WTC11 (cell line): ENCODE measurements at regions not wholly inside any gene's neighbourhood (a gene's known extent, or its start where the extent isn't known, plus 50 kb on each side); places are given as distances from the start of the nearest gene placed in this dataset.

ENCODE experiments used
- ATAC-seq: fragments of 200-7000 bp; cut with Tn5 transposase; 2 replicates; pipeline ENCODE4 v1.10.0; 2021; ENCODE audit warnings: mild to moderate bottlenecking, moderate library complexity
- CTCF ChIA-PET: fragments of 300-600 bp; sonication (Branson Sonifier 250); formaldehyde crosslinking; loops from one replicate; lab custom pipeline; 2021; ENCODE audit warnings: antibody characterized with exemption; lab: Charles Lee
- POLR2A ChIA-PET: fragments of 350-600 bp; sonication (Branson Sonifier 250); formaldehyde crosslinking; loops from one replicate; lab custom pipeline; 2021; ENCODE audit warnings: antibody characterized with exemption; lab: Charles Lee
- DNase-seq: peaks from one replicate; pipeline ENCODE4 v3.0.0; 2021; ENCODE audit warnings: low spot score
- H3K27ac Mint-ChIP-seq: 2 replicates; pipeline ENCODE4 v1.8.0; 2021; ENCODE audit warnings: mixed read lengths
- H3K27me3 Mint-ChIP-seq: 2 replicates; pipeline ENCODE4 v1.8.0; 2021; ENCODE audit warnings: low read depth, mild to moderate bottlenecking, moderate library complexity, mixed read lengths
- H3K36me3 Mint-ChIP-seq: 2 replicates; pipeline ENCODE4 v1.8.0; 2021; ENCODE audit warnings: mixed read lengths
- H3K4me1 Mint-ChIP-seq: 2 replicates; pipeline ENCODE4 v1.8.0; 2022; ENCODE audit warnings: mixed read lengths
- H3K4me3 Mint-ChIP-seq: 2 replicates; pipeline ENCODE4 v1.8.0; 2021; ENCODE audit warnings: mild to moderate bottlenecking, moderate library complexity, mixed read lengths
- H3K9me3 Mint-ChIP-seq: 2 replicates; pipeline ENCODE4 v1.8.0; 2021; ENCODE audit warnings: mixed read lengths
- CREB1 ChIP-seq: sonication (generic); formaldehyde crosslinking; IDR thresholded peaks from 2 replicates; pipeline ENCODE4 v1.8.0; 2023; ENCODE audit warnings: mild to moderate bottlenecking, missing genetic modification reagents
- CREM ChIP-seq: sonication (generic); formaldehyde crosslinking; IDR thresholded peaks from 2 replicates; pipeline ENCODE4 v1.8.1; 2022; ENCODE audit warnings: mild to moderate bottlenecking, missing genetic modification reagents, moderate library complexity
- ELF4 ChIP-seq: sonication (generic); formaldehyde crosslinking; IDR thresholded peaks from 2 replicates; pipeline ENCODE4 v1.8.1; 2022; ENCODE audit warnings: low read depth, mild to moderate bottlenecking, moderate library complexity, missing genetic modification reagents
- EMX1 ChIP-seq: fragments of 250-450 bp; sonication (Bioruptor Pico); IDR thresholded peaks from 2 replicates; pipeline ENCODE4 v1.8.0; 2021; ENCODE audit warnings: mild to moderate bottlenecking
- FOXJ3 ChIP-seq: sonication (generic); formaldehyde crosslinking; IDR thresholded peaks from 2 replicates; pipeline ENCODE4 v1.9.0; 2021; ENCODE audit warnings: missing genetic modification reagents, mild to moderate bottlenecking, borderline replicate concordance
- FOXK1 ChIP-seq: sonication (generic); formaldehyde crosslinking; IDR thresholded peaks from 2 replicates; pipeline ENCODE4 v1.8.0; 2022; ENCODE audit warnings: mild to moderate bottlenecking, moderate library complexity, missing genetic modification reagents
- HMGA2 ChIP-seq: fragments of 250-450 bp; sonication (Bioruptor Pico); IDR thresholded peaks from 2 replicates; pipeline ENCODE4 v1.4.0; 2021; ENCODE audit warnings: mild to moderate bottlenecking, moderate library complexity
- IRF2 ChIP-seq: sonication (generic); formaldehyde crosslinking; IDR thresholded peaks from 2 replicates; pipeline ENCODE4 v1.8.0; 2022; ENCODE audit warnings: low read depth, missing genetic modification reagents, borderline replicate concordance
- MXD4 ChIP-seq: fragments of 250-450 bp; sonication (Bioruptor Pico); IDR thresholded peaks from 2 replicates; pipeline ENCODE4 v1.8.0; 2021; ENCODE audit warnings: mild to moderate bottlenecking, moderate library complexity, borderline replicate concordance
- NR1H2 ChIP-seq: sonication (generic); formaldehyde crosslinking; IDR thresholded peaks from 2 replicates; pipeline ENCODE4 v1.9.0; 2021; ENCODE audit warnings: mild to moderate bottlenecking, moderate library complexity, missing genetic modification reagents
- RORB ChIP-seq: fragments of 250-450 bp; sonication (Bioruptor Pico); IDR thresholded peaks from 2 replicates; pipeline ENCODE4 v1.9.0; 2021; ENCODE audit warnings: mild to moderate bottlenecking
- SOX15 ChIP-seq: fragments of 250-450 bp; sonication (Bioruptor Pico); IDR thresholded peaks from 2 replicates; pipeline ENCODE4 v1.9.0; 2021; ENCODE audit warnings: mild to moderate bottlenecking
- ZNF121 ChIP-seq: sonication (generic); formaldehyde crosslinking; IDR thresholded peaks from 2 replicates; pipeline ENCODE4 v1.8.0; 2023; ENCODE audit warnings: missing genetic modification reagents
- ZNF263 ChIP-seq: sonication (generic); formaldehyde crosslinking; IDR thresholded peaks from 2 replicates; pipeline ENCODE4 v1.8.1; 2022; ENCODE audit warnings: low read depth, mild to moderate bottlenecking, moderate library complexity, missing genetic modification reagents
- TF ChIP-seq, protein P1 (sequence below): sonication (generic); formaldehyde crosslinking; IDR thresholded peaks from 2 replicates; pipeline ENCODE4 v1.8.1; 2022; ENCODE audit warnings: low read depth, mild to moderate bottlenecking, moderate library complexity, missing genetic modification reagents, borderline replicate concordance
- TF ChIP-seq, protein P2 (sequence below): sonication (generic); formaldehyde crosslinking; conservative IDR thresholded peaks from 2 replicates; pipeline ENCODE4 v1.8.1; 2022; ENCODE audit warnings: mild to moderate bottlenecking, missing genetic modification reagents
- TF ChIP-seq, protein P3 (sequence below): sonication (generic); formaldehyde crosslinking; IDR thresholded peaks from 2 replicates; pipeline ENCODE4 v1.8.1; 2023; ENCODE audit warnings: mild to moderate bottlenecking, moderate library complexity, missing genetic modification reagents
- TF ChIP-seq, protein P4 (sequence below): fragments of 250-450 bp; sonication (Bioruptor Pico); IDR thresholded peaks from 2 replicates; pipeline ENCODE4 v1.9.0; 2021; ENCODE audit warnings: mild to moderate bottlenecking
- TF ChIP-seq, protein P5 (sequence below): sonication (generic); formaldehyde crosslinking; IDR thresholded peaks from 2 replicates; pipeline ENCODE4 v1.8.1; 2023; ENCODE audit warnings: mild to moderate bottlenecking, missing genetic modification reagents, borderline replicate concordance

DNA sequence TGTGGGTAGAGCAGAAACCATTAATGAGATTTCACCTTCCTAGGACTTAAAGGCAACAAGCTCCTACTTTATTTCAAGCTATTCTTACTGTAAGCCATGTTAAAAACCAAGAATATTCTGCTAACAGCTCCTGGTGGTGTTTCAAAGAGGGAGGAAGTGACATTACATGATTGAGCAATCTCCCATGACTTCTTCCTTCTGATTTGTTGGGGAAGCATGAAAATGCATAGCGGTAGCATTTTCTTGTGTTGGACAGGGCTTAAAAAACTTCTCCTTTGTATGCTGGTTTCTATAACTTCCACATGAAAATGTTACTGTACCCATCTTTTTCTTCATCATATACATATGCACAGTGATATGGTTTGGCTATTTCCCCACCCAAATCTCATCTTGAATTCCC lies 297.0 kb upstream of the SNX7 start:
- CTCF ChIA-PET = no interaction called here
- H3K4me1 Mint-ChIP-seq = peaks cover 4% of the 10 kb centered on the region
- H3K27ac Mint-ChIP-seq = no peak overlapping the region

DNA sequence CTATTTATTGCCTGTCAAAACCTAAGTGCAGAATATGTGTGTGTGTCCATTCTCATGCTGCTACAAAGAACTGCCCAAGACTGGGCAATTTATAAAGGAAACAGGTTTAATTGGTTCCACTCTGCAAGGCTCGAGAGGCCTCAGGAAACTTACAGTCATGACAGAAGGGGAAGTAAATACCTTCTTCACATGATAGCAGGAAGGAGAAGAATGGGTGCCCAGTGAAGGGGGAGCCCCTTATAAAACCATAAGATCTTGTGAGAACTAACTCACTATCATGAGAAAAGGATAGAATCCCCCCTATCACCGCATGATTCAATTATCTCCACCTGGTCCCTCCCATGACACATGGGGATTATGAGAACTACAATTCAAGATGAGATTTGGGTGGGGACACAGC lies 300.7 kb upstream of the SNX7 start:
- TF ChIP-seq NR1H2 (CRISPR knock-in tag) (no peak), RORB (CRISPR knock-in tag) (no peak), FOXK1 (CRISPR knock-in tag) (no peak), CREB1 (no peak)
- TF ChIP-seq, protein P1, sequence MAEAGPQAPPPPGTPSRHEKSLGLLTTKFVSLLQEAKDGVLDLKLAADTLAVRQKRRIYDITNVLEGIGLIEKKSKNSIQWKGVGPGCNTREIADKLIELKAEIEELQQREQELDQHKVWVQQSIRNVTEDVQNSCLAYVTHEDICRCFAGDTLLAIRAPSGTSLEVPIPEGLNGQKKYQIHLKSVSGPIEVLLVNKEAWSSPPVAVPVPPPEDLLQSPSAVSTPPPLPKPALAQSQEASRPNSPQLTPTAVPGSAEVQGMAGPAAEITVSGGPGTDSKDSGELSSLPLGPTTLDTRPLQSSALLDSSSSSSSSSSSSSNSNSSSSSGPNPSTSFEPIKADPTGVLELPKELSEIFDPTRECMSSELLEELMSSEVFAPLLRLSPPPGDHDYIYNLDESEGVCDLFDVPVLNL (CRISPR knock-in tag) = no peak
- H3K27me3 Mint-ChIP-seq = no peaks in the 10 kb centered on the region
- CTCF ChIA-PET = no interaction called here

More for the DNA sequence above, 297.0 kb upstream of the SNX7 start:
- ATAC-seq (no peak), DNase-seq (no peak)
- POLR2A ChIA-PET = no interaction called here
- Mint-ChIP-seq H3K9me3 (peaks cover 13% of the 10 kb centered on the region), H3K4me3 (no peak overlapping the region), H3K27me3 (no peaks in the 10 kb centered on the region), H3K36me3 (no peaks in the 10 kb centered on the region; the same call in 1 of the 2 replicates)
- TF ChIP-seq, protein P2, sequence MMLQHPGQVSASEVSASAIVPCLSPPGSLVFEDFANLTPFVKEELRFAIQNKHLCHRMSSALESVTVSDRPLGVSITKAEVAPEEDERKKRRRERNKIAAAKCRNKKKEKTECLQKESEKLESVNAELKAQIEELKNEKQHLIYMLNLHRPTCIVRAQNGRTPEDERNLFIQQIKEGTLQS (CRISPR knock-in tag) = no peak
- TF ChIP-seq, protein P3, sequence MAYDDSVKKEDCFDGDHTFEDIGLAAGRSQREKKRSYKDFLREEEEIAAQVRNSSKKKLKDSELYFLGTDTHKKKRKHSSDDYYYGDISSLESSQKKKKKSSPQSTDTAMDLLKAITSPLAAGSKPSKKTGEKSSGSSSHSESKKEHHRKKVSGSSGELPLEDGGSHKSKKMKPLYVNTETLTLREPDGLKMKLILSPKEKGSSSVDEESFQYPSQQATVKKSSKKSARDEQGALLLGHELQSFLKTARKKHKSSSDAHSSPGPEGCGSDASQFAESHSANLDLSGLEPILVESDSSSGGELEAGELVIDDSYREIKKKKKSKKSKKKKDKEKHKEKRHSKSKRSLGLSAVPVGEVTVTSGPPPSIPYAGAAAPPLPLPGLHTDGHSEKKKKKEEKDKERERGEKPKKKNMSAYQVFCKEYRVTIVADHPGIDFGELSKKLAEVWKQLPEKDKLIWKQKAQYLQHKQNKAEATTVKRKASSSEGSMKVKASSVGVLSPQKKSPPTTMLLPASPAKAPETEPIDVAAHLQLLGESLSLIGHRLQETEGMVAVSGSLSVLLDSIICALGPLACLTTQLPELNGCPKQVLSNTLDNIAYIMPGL = no peak
- TF ChIP-seq EMX1 (CRISPR knock-in tag) (no peak), ZNF263 (no peak), IRF2 (CRISPR knock-in tag) (no peak), FOXJ3 (CRISPR knock-in tag) (no peak), ELF4 (CRISPR knock-in tag) (no peak), SOX15 (CRISPR knock-in tag) (no peak), HMGA2 (CRISPR knock-in tag) (no peak), MXD4 (CRISPR knock-in tag) (no peak), CREM (CRISPR knock-in tag) (no peak), ZNF121 (CRISPR knock-in tag) (no peak)
- TF ChIP-seq, protein P4, sequence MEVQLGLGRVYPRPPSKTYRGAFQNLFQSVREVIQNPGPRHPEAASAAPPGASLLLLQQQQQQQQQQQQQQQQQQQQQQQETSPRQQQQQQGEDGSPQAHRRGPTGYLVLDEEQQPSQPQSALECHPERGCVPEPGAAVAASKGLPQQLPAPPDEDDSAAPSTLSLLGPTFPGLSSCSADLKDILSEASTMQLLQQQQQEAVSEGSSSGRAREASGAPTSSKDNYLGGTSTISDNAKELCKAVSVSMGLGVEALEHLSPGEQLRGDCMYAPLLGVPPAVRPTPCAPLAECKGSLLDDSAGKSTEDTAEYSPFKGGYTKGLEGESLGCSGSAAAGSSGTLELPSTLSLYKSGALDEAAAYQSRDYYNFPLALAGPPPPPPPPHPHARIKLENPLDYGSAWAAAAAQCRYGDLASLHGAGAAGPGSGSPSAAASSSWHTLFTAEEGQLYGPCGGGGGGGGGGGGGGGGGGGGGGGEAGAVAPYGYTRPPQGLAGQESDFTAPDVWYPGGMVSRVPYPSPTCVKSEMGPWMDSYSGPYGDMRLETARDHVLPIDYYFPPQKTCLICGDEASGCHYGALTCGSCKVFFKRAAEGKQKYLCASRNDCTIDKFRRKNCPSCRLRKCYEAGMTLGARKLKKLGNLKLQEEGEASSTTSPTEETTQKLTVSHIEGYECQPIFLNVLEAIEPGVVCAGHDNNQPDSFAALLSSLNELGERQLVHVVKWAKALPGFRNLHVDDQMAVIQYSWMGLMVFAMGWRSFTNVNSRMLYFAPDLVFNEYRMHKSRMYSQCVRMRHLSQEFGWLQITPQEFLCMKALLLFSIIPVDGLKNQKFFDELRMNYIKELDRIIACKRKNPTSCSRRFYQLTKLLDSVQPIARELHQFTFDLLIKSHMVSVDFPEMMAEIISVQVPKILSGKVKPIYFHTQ (CRISPR knock-in tag) = no peak
- TF ChIP-seq, protein P5, sequence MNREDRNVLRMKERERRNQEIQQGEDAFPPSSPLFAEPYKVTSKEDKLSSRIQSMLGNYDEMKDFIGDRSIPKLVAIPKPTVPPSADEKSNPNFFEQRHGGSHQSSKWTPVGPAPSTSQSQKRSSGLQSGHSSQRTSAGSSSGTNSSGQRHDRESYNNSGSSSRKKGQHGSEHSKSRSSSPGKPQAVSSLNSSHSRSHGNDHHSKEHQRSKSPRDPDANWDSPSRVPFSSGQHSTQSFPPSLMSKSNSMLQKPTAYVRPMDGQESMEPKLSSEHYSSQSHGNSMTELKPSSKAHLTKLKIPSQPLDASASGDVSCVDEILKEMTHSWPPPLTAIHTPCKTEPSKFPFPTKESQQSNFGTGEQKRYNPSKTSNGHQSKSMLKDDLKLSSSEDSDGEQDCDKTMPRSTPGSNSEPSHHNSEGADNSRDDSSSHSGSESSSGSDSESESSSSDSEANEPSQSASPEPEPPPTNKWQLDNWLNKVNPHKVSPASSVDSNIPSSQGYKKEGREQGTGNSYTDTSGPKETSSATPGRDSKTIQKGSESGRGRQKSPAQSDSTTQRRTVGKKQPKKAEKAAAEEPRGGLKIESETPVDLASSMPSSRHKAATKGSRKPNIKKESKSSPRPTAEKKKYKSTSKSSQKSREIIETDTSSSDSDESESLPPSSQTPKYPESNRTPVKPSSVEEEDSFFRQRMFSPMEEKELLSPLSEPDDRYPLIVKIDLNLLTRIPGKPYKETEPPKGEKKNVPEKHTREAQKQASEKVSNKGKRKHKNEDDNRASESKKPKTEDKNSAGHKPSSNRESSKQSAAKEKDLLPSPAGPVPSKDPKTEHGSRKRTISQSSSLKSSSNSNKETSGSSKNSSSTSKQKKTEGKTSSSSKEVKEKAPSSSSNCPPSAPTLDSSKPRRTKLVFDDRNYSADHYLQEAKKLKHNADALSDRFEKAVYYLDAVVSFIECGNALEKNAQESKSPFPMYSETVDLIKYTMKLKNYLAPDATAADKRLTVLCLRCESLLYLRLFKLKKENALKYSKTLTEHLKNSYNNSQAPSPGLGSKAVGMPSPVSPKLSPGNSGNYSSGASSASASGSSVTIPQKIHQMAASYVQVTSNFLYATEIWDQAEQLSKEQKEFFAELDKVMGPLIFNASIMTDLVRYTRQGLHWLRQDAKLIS (CRISPR knock-in tag) = no peak

More for the DNA sequence above, 300.7 kb upstream of the SNX7 start:
- ATAC-seq (no peak), DNase-seq (no peak)
- POLR2A ChIA-PET = no interaction called here
- Mint-ChIP-seq H3K4me3 (no peak overlapping the region), H3K4me1 (peaks cover 4% of the 10 kb centered on the region), H3K36me3 (no peaks in the 10 kb centered on the region; the same call in 1 of the 2 replicates), H3K27ac (no peak overlapping the region), H3K9me3 (peaks cover 13% of the 10 kb centered on the region)
